Fibroblast of lung (primary cell): ENCODE measurements at regions not wholly inside any gene's neighbourhood (a gene's known extent, or its start where the extent isn't known, plus 50 kb on each side); places are given as distances from the start of the nearest gene placed in this dataset.

Experiments used
- DNase-seq, 2 donors: peaks; one replicate each; pipeline versions ENCODE4 v3.0.0 to v3.0.0-alpha.2; 2010; ENCODE audit warnings: low read depth in 2 of 2
- H2AFZ ChIP-seq: 2 replicates; pipeline ENCODE4 v1.5.1; 2012; ENCODE audit warnings: low read length, control low read depth, inconsistent platforms
- H3K27ac ChIP-seq: 2 replicates; pipeline ENCODE4 v1.5.1; 2011; ENCODE audit warnings: low read length, control low read depth; ENCODE audit not compliant: insufficient read depth
- H3K27me3 ChIP-seq: 2 replicates; pipeline ENCODE4 v1.5.1; 2011; ENCODE audit warnings: mild to moderate bottlenecking, low read length; ENCODE audit not compliant: control insufficient read depth, insufficient read depth
- H3K36me3 ChIP-seq: 2 replicates; pipeline ENCODE4 v1.5.1; 2011; ENCODE audit warnings: low read length; ENCODE audit not compliant: control insufficient read depth, insufficient read depth
- H3K4me1 ChIP-seq: 2 replicates; pipeline ENCODE4 v1.5.1; 2011; ENCODE audit warnings: low read length; ENCODE audit not compliant: control insufficient read depth, insufficient read depth; ENCODE audit errors: extremely low read depth
- H3K4me2 ChIP-seq: 2 replicates; pipeline ENCODE4 v1.5.1; 2011; ENCODE audit warnings: low read length, control low read depth; ENCODE audit not compliant: insufficient read depth; ENCODE audit errors: extremely low read depth
- H3K4me3 ChIP-seq, 4 experiments: fragments of 200-600 bp in 1 of 4; sonication (generic) in 1 of 4; replicated peaks in 1 of 4; 2 replicates each; pipeline ENCODE4 v1.5.1; 2011 to 2016; ENCODE audit warnings: low read length in 4 of 4, low read depth in 3 of 4, mild to moderate bottlenecking in 3 of 4, control low read depth in 2 of 4, inconsistent platforms in 1 of 4, mixed read lengths in 1 of 4; ENCODE audit not compliant: insufficient read depth in 1 of 4; ENCODE audit errors: control extremely low read depth in 1 of 4
- H3K79me2 ChIP-seq: 2 replicates; pipeline ENCODE4 v1.5.1; 2012; ENCODE audit warnings: mild to moderate bottlenecking, low read length, inconsistent platforms; ENCODE audit not compliant: control insufficient read depth, insufficient read depth
- H3K9ac ChIP-seq: 2 replicates; pipeline ENCODE4 v1.5.1; 2011; ENCODE audit warnings: mild to moderate bottlenecking, low read length, control low read depth; ENCODE audit not compliant: insufficient read depth
- H3K9me3 ChIP-seq: 2 replicates; pipeline ENCODE4 v1.5.1; 2012; ENCODE audit warnings: low read depth, low read length; ENCODE audit not compliant: control insufficient read depth, insufficient read depth
- H4K20me1 ChIP-seq: 2 replicates; pipeline ENCODE4 v1.5.1; 2011; ENCODE audit warnings: low read length; ENCODE audit not compliant: control insufficient read depth, insufficient read depth; ENCODE audit errors: extremely low read depth
- EZH2 ChIP-seq: IDR thresholded peaks from 2 replicates; pipeline ENCODE4 v1.5.1; 2012; ENCODE audit warnings: low read length, control low read depth, mild to moderate bottlenecking; ENCODE audit errors: missing control alignments
- TF ChIP-seq, protein P1 (sequence below), 2 donors: IDR thresholded peaks in 1 of 2; conservative IDR thresholded peaks in 1 of 2; 1 replicate in 1 of 2; 2 replicates in 1 of 2; pipeline ENCODE4 v1.5.1; 2011 to 2012; ENCODE audit warnings: low read length in 2 of 2, control low read depth in 1 of 2, inconsistent platforms in 1 of 2, low read depth in 1 of 2, mild to moderate bottlenecking in 1 of 2

DNA sequence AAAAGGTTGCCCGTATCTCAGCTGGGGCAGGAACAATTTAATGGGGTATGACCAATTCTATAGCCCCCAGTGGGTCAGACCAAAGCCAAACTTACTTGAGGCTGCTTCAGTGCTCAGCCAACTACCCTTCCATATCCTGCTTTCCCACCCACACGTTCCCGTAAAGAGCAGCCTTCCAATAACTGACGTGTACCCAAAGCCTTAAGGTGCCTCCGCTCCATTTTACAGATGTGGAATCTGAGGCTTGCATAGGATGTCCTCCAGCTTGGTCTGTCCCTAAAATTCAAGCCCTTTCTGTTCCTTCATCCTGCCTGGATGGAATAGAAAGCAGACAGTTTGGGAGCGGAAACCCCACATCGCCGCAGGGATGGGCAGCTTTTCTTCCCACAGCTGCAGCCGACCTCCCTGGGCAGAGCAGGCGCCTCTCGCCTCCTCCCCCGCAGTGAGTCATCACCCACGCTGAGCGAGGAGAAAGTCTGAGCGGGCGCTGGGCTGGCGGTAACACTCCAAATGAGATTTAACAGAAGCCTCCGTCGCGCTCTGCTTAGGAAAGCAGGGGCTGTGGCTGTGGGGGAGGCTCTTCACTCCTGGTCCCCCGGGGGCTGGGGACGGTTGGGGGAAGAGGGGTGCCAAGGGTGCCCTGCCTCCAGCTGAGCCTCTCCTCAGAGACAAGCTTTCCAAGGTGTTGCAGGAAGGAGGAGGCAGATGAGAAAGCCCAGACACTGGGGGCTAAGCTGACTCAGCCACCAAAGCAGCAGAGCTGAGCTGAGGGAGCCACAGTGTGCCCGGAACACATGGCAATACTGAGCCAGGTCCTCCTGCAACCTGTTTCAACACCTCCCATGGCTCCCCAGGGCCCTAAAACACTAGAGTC lies 57.8 kb upstream of the HRH1 start:
- peaks cover 2% of the 10 kb centered on the region for H3K4me1 ChIP-seq
- H3K79me2 ChIP-seq, result no peaks in the 10 kb centered on the region
- peak overlapping the region; percentile 88 for H3K4me2 ChIP-seq
- no peak for TF ChIP-seq EZH2
- TF ChIP-seq, protein P1, sequence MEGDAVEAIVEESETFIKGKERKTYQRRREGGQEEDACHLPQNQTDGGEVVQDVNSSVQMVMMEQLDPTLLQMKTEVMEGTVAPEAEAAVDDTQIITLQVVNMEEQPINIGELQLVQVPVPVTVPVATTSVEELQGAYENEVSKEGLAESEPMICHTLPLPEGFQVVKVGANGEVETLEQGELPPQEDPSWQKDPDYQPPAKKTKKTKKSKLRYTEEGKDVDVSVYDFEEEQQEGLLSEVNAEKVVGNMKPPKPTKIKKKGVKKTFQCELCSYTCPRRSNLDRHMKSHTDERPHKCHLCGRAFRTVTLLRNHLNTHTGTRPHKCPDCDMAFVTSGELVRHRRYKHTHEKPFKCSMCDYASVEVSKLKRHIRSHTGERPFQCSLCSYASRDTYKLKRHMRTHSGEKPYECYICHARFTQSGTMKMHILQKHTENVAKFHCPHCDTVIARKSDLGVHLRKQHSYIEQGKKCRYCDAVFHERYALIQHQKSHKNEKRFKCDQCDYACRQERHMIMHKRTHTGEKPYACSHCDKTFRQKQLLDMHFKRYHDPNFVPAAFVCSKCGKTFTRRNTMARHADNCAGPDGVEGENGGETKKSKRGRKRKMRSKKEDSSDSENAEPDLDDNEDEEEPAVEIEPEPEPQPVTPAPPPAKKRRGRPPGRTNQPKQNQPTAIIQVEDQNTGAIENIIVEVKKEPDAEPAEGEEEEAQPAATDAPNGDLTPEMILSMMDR (conservative IDR thresholded peaks at IDR 0.05 in 1 of 2, IDR thresholded peaks at IDR 0.05 in 1 of 2; ENCODE audit: low read depth in 1 of 2, low read length in 2 of 2), result peak in 1 of 2 donors; percentile 0
- no peaks in the 10 kb centered on the region for H3K27me3 ChIP-seq
- DNase-seq, result peak; percentile 85 to 92
- peak overlapping the region; percentile 51 for H3K9ac ChIP-seq
- no peaks in the 10 kb centered on the region for H3K36me3 ChIP-seq
- no peaks in the 10 kb centered on the region for H4K20me1 ChIP-seq
- no peaks in the 10 kb centered on the region for H3K9me3 ChIP-seq
- H3K4me3 ChIP-seq, result peak overlapping the region; percentile 27 to 48 (median 38)
- H3K27ac ChIP-seq, result peak overlapping the region; percentile 86
- peak overlapping the region; percentile 63 for H2AFZ ChIP-seq

GRCh38 chr3:11099306-11099705 lies 55.0 kb upstream of the HRH1 start:
- peak in 1 of 2 donors; percentile 35 for DNase-seq
- no peak overlapping the region for H3K27ac ChIP-seq
- H3K4me1 ChIP-seq, result peaks cover 2% of the 10 kb centered on the region
- no peaks in the 10 kb centered on the region for H3K36me3 ChIP-seq
- H4K20me1 ChIP-seq, result no peaks in the 10 kb centered on the region
- TF ChIP-seq EZH2, result no peak
- TF ChIP-seq, protein P1 (conservative IDR thresholded peaks at IDR 0.05 in 1 of 2, IDR thresholded peaks at IDR 0.05 in 1 of 2; ENCODE audit: low read depth in 1 of 2, low read length in 2 of 2), result no peak
- no peak overlapping the region for H3K4me2 ChIP-seq
- H3K79me2 ChIP-seq, result no peaks in the 10 kb centered on the region
- no peaks in the 10 kb centered on the region for H3K9me3 ChIP-seq
- H3K4me3 ChIP-seq, result no peak overlapping the region
- H3K27me3 ChIP-seq, result no peaks in the 10 kb centered on the region
- H2AFZ ChIP-seq, result no peak overlapping the region
- H3K9ac ChIP-seq, result no peak overlapping the region
